ENCODE measurements at regions not wholly inside any gene's neighbourhood (a gene's known extent, or its start where the extent isn't known, plus 50 kb on each side); places are given as distances from the start of the nearest gene placed in this dataset.
"Not testable (repeated sequence)": the region's sequence is repeated elsewhere in the genome, so short reads cannot be mapped to it uniquely, and the experiment has no call there.

GRCh38 chr13:67986234-67986633 is 756.1 kb upstream of the PCDH9 start:
- no peak for DNase-seq

- DNase-seq, result no peak
Measured at GRCh38 chr13:67977066-67977465, 746.9 kb upstream of the PCDH9 start.

GRCh38 chr13:67971291-67971690 is 741.2 kb upstream of the PCDH9 start:
- no peak for DNase-seq

- no peak for DNase-seq
Measured at GRCh38 chr13:67967031-67967430, 736.9 kb upstream of the PCDH9 start.

GRCh38 chr13:67966065-67966464 is 735.9 kb upstream of the PCDH9 start:
- DNase-seq, result no peak

GRCh38 chr13:67964986-67965385 is 734.9 kb upstream of the PCDH9 start:
- no peak for DNase-seq

- no peak for DNase-seq
Measured at GRCh38 chr13:67964091-67964490, 734.0 kb upstream of the PCDH9 start.

GRCh38 chr13:67961331-67961730 is 731.2 kb upstream of the PCDH9 start:
- no peak for DNase-seq

- no peak for DNase-seq
Measured at GRCh38 chr13:67951431-67951830, 721.3 kb upstream of the PCDH9 start.

GRCh38 chr13:67950603-67951002 is 720.5 kb upstream of the PCDH9 start:
- no peak for DNase-seq

GRCh38 chr13:67946131-67946530 is 716.0 kb upstream of the PCDH9 start:
- no peak for DNase-seq

- DNase-seq, result no peak
Measured at GRCh38 chr13:67943116-67943515, 713.0 kb upstream of the PCDH9 start.

- DNase-seq, result no peak
Measured at GRCh38 chr13:67935626-67936025, 705.5 kb upstream of the PCDH9 start.

- no peak for DNase-seq
Measured at GRCh38 chr13:67934617-67935330, 704.6 kb upstream of the PCDH9 start.

- DNase-seq, result no peak
Measured at GRCh38 chr13:67932991-67933390, 702.9 kb upstream of the PCDH9 start.

GRCh38 chr13:67917291-67917987 is 687.3 kb upstream of the PCDH9 start:
- DNase-seq, result no peak

GRCh38 chr13:67916650-67917049 is 686.5 kb upstream of the PCDH9 start:
- DNase-seq, result no peak

- no peak for DNase-seq
Measured at GRCh38 chr13:67914535-67914934, 684.4 kb upstream of the PCDH9 start.

GRCh38 chr13:67902960-67903359 is 672.8 kb upstream of the PCDH9 start:
- DNase-seq, result not testable (repeated sequence)

GRCh38 chr13:67880916-67881315 is 650.8 kb upstream of the PCDH9 start:
- no peak for DNase-seq

- DNase-seq, result no peak
Measured at GRCh38 chr13:67878376-67878775, 648.2 kb upstream of the PCDH9 start.

- no peak for DNase-seq
Measured at GRCh38 chr13:67877031-67877430, 646.9 kb upstream of the PCDH9 start.

- DNase-seq, result no peak
Measured at GRCh38 chr13:67867206-67867605, 637.1 kb upstream of the PCDH9 start.

- DNase-seq, result no peak
Measured at GRCh38 chr13:67860315-67860714, 630.2 kb upstream of the PCDH9 start.

GRCh38 chr13:67859904-67860303 is 629.8 kb upstream of the PCDH9 start:
- no peak for DNase-seq
